ENCODE measurements at regions not wholly inside any gene's neighbourhood (a gene's known extent, or its start where the extent isn't known, plus 50 kb on each side); places are given as distances from the start of the nearest gene placed in this dataset.

DNA sequence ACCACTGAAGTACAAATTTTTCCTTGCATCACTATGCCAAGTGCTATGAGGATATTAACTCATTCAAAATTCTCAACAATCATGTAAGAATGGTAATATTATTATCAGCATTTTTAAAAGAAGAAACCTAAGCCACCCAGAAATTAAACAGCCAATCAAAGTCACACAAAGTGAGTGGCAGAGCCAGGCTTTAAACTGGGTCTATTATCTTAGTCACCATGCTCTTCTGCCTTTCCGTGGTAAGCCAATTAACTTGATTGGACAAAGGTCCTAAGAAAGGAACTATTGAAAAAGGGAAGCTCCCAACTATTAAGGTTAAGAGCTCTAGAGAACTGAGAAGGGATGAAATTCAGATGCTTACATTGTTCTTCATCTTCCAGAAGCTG, 111.5 kb downstream of the ASB9 start:
- ChIA-PET CTCF (no interaction called here), POLR2A (no interaction called here)
- intact Hi-C loops (cut with micrococcal nuclease): no loop called here

GRCh38 chrX:15157624-15158023, 112.3 kb downstream of the ASB9 start:
- ChIA-PET POLR2A (no interaction called here), CTCF (interaction anchor here (1.2 kb wide), 1 partner anchor 14 kb away, joined by 3 read pairs; no protein-coding TSS in a partner anchor)
- Mint-ChIP-seq H3K36me3 (ENCODE audit: low read depth) (no peaks in the 10 kb centered on the region), H3K4me3 (no peak overlapping the region), H3K9me3 (no peaks in the 10 kb centered on the region), H3K27ac (no peak overlapping the region), H3K27me3 (no peaks in the 10 kb centered on the region), H3K4me1 (peaks cover 10% of the 10 kb centered on the region)
- intact Hi-C loops (cut with micrococcal nuclease): no loop called here
- TF ChIP-seq CTCF (IDR thresholded peaks at IDR 0.05): no peak
- ATAC-seq (ENCODE audit: low read depth) (no peak), DNase-seq (no peak)

More for the DNA sequence above, 111.5 kb downstream of the ASB9 start:
- no peaks in the 10 kb centered on the region for H3K36me3 Mint-ChIP-seq (ENCODE audit: low read depth)
- DNase-seq: no peak
- H3K27ac Mint-ChIP-seq: no peak overlapping the region
- H3K27me3 Mint-ChIP-seq: no peaks in the 10 kb centered on the region
- peaks cover 10% of the 10 kb centered on the region for H3K4me1 Mint-ChIP-seq
- no peak overlapping the region for H3K4me3 Mint-ChIP-seq
- ATAC-seq (ENCODE audit: low read depth): no peak
- TF ChIP-seq CTCF (IDR thresholded peaks at IDR 0.05): no peak
- no peaks in the 10 kb centered on the region for H3K9me3 Mint-ChIP-seq

DNA sequence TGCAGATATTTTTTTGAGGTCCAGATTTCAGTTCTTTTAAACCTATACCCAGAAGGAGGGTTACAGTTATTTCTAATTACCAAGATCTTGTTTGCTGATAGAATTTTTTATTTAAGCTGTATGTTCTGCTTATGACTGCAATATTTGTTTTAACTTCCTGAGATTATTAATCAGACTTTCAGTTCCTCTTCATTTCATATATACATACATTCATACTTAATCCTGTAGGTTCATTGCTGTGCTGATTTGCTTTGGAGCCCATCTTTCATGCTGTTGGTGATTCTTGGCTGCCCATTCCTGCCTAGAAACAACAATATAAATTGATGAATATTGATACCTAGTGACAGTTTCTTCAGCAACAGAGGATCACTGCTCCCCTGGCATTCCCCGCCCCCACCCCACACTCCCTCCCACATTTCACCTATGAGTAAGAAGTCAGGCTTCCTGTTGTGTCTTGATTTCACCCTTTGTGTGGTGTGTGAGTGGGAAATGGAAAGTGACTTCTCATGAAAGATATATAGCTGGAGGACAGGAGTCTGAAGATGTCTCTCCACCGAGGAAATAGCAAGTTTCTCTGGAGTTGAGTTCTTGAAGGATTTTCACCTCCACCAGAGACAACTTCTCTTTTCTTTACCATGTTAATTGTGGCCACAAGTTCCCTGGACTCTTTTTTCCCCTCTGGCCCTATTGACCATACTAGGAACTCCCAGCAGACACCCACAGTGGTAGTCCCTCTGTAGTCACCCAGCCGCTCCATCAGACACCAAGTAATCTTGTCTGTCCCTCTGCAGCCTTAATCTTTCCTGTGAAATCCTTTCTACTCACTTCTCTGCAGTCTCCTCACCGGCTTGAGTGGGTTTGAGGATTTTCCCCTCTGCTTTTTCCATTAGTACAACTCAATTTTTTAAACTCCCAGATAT, 118.4 kb downstream of the ASB9 start:
- Mint-ChIP-seq H3K4me3 (peak overlapping the region; percentile 19), H3K9me3 (no peaks in the 10 kb centered on the region), H3K36me3 (ENCODE audit: low read depth) (no peaks in the 10 kb centered on the region), H3K27me3 (no peaks in the 10 kb centered on the region), H3K27ac (peak overlapping the region; percentile 63), H3K4me1 (peaks cover 23% of the 10 kb centered on the region)
- no peak for DNase-seq
- ChIA-PET CTCF (no interaction called here), POLR2A (no interaction called here)
- ATAC-seq (ENCODE audit: low read depth): peak; percentile 34
- intact Hi-C loops (cut with micrococcal nuclease): no loop called here
- TF ChIP-seq CTCF (IDR thresholded peaks at IDR 0.05): no peak

DNA sequence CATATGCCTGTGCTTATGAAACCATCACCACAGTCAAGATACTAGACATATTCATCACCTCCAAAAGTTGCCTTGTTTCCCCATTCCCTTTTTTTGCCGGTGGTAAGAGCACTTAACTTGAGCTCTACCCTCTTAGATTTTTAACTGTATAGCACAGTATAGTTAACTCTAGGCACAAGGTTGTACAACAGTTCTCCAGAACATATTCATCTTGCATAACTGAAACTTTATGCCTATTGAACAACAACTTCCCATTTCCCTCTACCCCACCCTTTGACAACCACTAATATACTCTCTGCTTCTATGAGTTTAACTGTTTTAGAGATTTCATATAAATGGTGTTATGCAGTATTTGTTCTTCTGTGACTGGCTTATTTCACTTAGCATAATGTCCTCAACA, 119.3 kb downstream of the ASB9 start:
- ATAC-seq (ENCODE audit: low read depth) (no peak), DNase-seq (no peak)
- Mint-ChIP-seq H3K36me3 (ENCODE audit: low read depth) (no peaks in the 10 kb centered on the region), H3K9me3 (no peaks in the 10 kb centered on the region), H3K27ac (no peak overlapping the region), H3K4me1 (peaks cover 23% of the 10 kb centered on the region), H3K27me3 (no peaks in the 10 kb centered on the region), H3K4me3 (peak overlapping the region; percentile 35)
- intact Hi-C loops (cut with micrococcal nuclease): no loop called here
- TF ChIP-seq CTCF (IDR thresholded peaks at IDR 0.05): no peak
- POLR2A ChIA-PET: no interaction called here
- CTCF ChIA-PET: no interaction called here

DNA sequence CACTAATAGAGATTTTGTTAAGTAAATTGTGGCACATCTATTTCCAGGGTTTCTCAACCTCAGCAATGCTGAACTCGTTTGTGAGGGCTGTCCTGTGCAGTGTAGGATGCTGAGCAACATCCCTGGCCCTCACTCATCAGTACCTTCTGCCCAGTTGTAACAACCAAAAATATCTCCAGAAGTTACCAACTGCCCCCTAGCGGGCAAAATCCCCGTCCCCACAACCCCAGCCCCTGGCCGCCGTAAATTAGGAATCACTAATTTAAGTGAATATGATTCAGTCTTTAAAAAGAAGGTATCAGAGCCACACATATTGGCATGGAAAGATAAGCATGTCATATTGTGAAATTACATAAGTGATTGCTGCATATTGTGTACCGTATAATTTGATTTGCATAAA, 123.4 kb downstream of the ASB9 start:
- H3K36me3 Mint-ChIP-seq (ENCODE audit: low read depth): no peaks in the 10 kb centered on the region

More for the DNA sequence above, 123.4 kb downstream of the ASB9 start:
- Mint-ChIP-seq H3K27ac (no peak overlapping the region), H3K9me3 (no peaks in the 10 kb centered on the region), H3K4me3 (no peak overlapping the region), H3K4me1 (peaks cover 19% of the 10 kb centered on the region), H3K27me3 (no peaks in the 10 kb centered on the region)
- CTCF ChIA-PET: interaction anchor here (1.4 kb wide), 1 partner anchor 1050 kb away, joined by 3 read pairs; no protein-coding TSS in a partner anchor
- no peak for DNase-seq
- no peak for ATAC-seq (ENCODE audit: low read depth)
- POLR2A ChIA-PET: no interaction called here
- TF ChIP-seq CTCF (IDR thresholded peaks at IDR 0.05): no peak
- intact Hi-C loops (cut with micrococcal nuclease): no loop called here
